ENCODE measurements at regions not wholly inside any gene's neighbourhood (a gene's known extent, or its start where the extent isn't known, plus 50 kb on each side); places are given as distances from the start of the nearest gene placed in this dataset.

DNA sequence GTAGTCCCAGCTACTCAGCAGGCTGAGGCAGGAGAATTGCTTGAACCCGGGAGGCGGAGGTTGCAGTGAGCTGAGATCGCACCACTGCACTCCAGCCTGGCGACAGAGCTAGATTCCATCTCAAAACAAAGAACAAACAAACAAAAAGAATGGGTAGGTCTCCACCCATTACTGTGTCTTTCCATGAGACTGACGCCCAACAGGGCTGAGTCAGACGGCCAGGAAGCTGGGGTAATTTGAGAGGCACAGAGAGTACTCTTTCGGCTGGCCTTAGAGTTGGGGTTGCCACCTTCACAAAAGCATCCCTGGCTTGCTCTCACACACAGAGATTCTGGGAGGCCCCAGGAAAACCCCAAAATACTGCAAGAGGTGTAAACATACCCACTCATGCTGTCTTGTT is 72.0 kb upstream of the DHRSX start:
- TF ChIP-seq ZNF549 (tag by site-specific recombination; IDR thresholded peaks at IDR 0.05) (no peak), ZNF624 (tag by site-specific recombination; IDR thresholded peaks at IDR 0.05) (no peak), ZNF558 (tag by site-specific recombination; IDR thresholded peaks at IDR 0.05) (no peak)
- TF ChIP-seq, protein P1, sequence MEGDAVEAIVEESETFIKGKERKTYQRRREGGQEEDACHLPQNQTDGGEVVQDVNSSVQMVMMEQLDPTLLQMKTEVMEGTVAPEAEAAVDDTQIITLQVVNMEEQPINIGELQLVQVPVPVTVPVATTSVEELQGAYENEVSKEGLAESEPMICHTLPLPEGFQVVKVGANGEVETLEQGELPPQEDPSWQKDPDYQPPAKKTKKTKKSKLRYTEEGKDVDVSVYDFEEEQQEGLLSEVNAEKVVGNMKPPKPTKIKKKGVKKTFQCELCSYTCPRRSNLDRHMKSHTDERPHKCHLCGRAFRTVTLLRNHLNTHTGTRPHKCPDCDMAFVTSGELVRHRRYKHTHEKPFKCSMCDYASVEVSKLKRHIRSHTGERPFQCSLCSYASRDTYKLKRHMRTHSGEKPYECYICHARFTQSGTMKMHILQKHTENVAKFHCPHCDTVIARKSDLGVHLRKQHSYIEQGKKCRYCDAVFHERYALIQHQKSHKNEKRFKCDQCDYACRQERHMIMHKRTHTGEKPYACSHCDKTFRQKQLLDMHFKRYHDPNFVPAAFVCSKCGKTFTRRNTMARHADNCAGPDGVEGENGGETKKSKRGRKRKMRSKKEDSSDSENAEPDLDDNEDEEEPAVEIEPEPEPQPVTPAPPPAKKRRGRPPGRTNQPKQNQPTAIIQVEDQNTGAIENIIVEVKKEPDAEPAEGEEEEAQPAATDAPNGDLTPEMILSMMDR (tag by site-specific recombination; IDR thresholded peaks at IDR 0.05), result no peak
- TF ChIP-seq, protein P2, sequence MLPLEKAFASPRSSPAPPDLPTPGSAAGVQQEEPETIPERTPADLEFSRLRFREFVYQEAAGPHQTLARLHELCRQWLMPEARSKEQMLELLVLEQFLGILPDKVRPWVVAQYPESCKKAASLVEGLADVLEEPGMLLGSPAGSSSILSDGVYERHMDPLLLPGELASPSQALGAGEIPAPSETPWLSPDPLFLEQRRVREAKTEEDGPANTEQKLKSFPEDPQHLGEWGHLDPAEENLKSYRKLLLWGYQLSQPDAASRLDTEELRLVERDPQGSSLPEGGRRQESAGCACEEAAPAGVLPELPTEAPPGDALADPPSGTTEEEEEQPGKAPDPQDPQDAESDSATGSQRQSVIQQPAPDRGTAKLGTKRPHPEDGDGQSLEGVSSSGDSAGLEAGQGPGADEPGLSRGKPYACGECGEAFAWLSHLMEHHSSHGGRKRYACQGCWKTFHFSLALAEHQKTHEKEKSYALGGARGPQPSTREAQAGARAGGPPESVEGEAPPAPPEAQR (tag by site-specific recombination; IDR thresholded peaks at IDR 0.05), result no peak
- TF ChIP-seq, protein P3, sequence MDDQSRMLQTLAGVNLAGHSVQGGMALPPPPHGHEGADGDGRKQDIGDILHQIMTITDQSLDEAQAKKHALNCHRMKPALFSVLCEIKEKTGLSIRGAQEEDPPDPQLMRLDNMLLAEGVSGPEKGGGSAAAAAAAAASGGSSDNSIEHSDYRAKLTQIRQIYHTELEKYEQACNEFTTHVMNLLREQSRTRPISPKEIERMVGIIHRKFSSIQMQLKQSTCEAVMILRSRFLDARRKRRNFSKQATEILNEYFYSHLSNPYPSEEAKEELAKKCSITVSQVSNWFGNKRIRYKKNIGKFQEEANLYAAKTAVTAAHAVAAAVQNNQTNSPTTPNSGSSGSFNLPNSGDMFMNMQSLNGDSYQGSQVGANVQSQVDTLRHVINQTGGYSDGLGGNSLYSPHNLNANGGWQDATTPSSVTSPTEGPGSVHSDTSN (CRISPR knock-in tag; IDR thresholded peaks at IDR 0.05), result no peak

Measured in HEK293 (cell line).